Small intestine (tissue), 7 donors: ENCODE measurements at regions not wholly inside any gene's neighbourhood (a gene's known extent, or its start where the extent isn't known, plus 50 kb on each side); places are given as distances from the start of the nearest gene placed in this dataset.

ENCODE experiments used
- DNase-seq, 2 donors: peaks; one replicate each; pipeline versions ENCODE4 v3.0.0 to v3.0.0-alpha.2; 2013
- FAIRE-seq: peaks from 2 replicates; lab custom pipeline; 2012; peaks lifted over from hg19 to GRCh38; lab: Jason Lieb, UNC
- H3K27ac ChIP-seq, 3 donors: one replicate each; pipeline ENCODE4 v1.5.1; 2013; ENCODE audit warnings: low read length in 2 of 3, mild to moderate bottlenecking in 2 of 3, control low read depth in 1 of 3, inconsistent platforms in 1 of 3, low read depth in 1 of 3, moderate library complexity in 1 of 3
- H3K27me3 ChIP-seq, 3 donors: one replicate each; pipeline ENCODE4 v1.6.1; 2013; ENCODE audit warnings: low read length in 3 of 3, inconsistent platforms in 1 of 3; ENCODE audit not compliant: control insufficient read depth in 3 of 3, insufficient read depth in 3 of 3
- H3K36me3 ChIP-seq, 3 donors: one replicate each; pipeline ENCODE4 v1.6.1; 2013; ENCODE audit warnings: low read length in 3 of 3, inconsistent platforms in 1 of 3, low read depth in 1 of 3, mild to moderate bottlenecking in 1 of 3, moderate library complexity in 1 of 3; ENCODE audit not compliant: control insufficient read depth in 3 of 3, insufficient read depth in 2 of 3
- H3K4me1 ChIP-seq, 3 donors: one replicate each; pipeline ENCODE4 v1.6.1; 2013; ENCODE audit warnings: low read length in 2 of 3, inconsistent platforms in 1 of 3, low read depth in 1 of 3, mild to moderate bottlenecking in 1 of 3, moderate library complexity in 1 of 3; ENCODE audit not compliant: control insufficient read depth in 3 of 3, insufficient read depth in 2 of 3
- H3K4me3 ChIP-seq, 3 donors: one replicate each; pipeline ENCODE4 v1.5.1; 2013; ENCODE audit warnings: low read length in 3 of 3, control low read depth in 1 of 3, inconsistent platforms in 1 of 3, low read depth in 1 of 3, mild to moderate bottlenecking in 1 of 3, moderate library complexity in 1 of 3
- H3K9me3 ChIP-seq, 2 donors: one replicate each; pipeline ENCODE4 v1.6.1; 2013; ENCODE audit warnings: low read depth in 1 of 2, low read length in 1 of 2; ENCODE audit not compliant: control insufficient read depth in 2 of 2, insufficient read depth in 1 of 2
- WGBS, 3 donors: extraction: QIAGEN DNeasy Blood & Tissue Kit; methylation state at CpG; one replicate each; pipeline ENCODE4 v1.1.7; 2013; 5-methylcytosine and 5-hydroxymethylcytosine counted together
- donor health status: healthy with polysubstance abuse.
- donor health status: control.
- donor health status: control.
- donor health status: Bipolar disorder and iron deficiency.
- donor health status: healthy.

- FAIRE-seq (no peak), DNase-seq (no peak)
- Histone ChIP-seq H3K4me1 (no peaks in the 10 kb centered on the region), H3K4me3 (no peak overlapping the region), H3K36me3 (no peaks in the 10 kb centered on the region), H3K27ac (no peak overlapping the region), H3K27me3 (peaks cover 0 to 2% (median 0%) of the 10 kb centered on the region in 3 donors), H3K9me3 (no peaks in the 10 kb centered on the region)
- WGBS, 3 donors, result 82 to 89% (median 88%) methylated on average over 2 of the region's 2 CpGs
Measured at GRCh38 chr4:54933579-54933978, 191.8 kb downstream of the KDR start.

GRCh38 chr4:54930226-54930625 is 195.2 kb downstream of the KDR start:
- Histone ChIP-seq H3K27ac (no peak overlapping the region), H3K36me3 (no peaks in the 10 kb centered on the region), H3K9me3 (no peaks in the 10 kb centered on the region), H3K4me1 (no peaks in the 10 kb centered on the region), H3K27me3 (peaks cover 0 to 2% (median 0%) of the 10 kb centered on the region in 3 donors), H3K4me3 (no peak overlapping the region)
- DNase-seq (no peak), FAIRE-seq (no peak)
- 24 to 35% (median 27%) methylated on average over 6 of the region's 6 CpGs for WGBS, 3 donors

GRCh38 chr4:54929459-54929858 is 195.9 kb downstream of the KDR start:
- H3K9me3 ChIP-seq, result no peaks in the 10 kb centered on the region
- H3K4me3 ChIP-seq, result no peak overlapping the region
- WGBS, 3 donors, result 64 to 76% (median 68%) methylated on average over 4 of the region's 4 CpGs
- no peak for DNase-seq
- H3K4me1 ChIP-seq, result no peaks in the 10 kb centered on the region
- no peak for FAIRE-seq
- no peak overlapping the region for H3K27ac ChIP-seq
- H3K36me3 ChIP-seq, result no peaks in the 10 kb centered on the region
- H3K27me3 ChIP-seq, result peaks cover 0 to 2% (median 0%) of the 10 kb centered on the region in 3 donors

GRCh38 chr4:54924891-54925290 is 200.5 kb downstream of the KDR start:
- FAIRE-seq, result no peak
- H3K27ac ChIP-seq, result no peak overlapping the region
- no peak for DNase-seq

GRCh38 chr4:54915276-54915675 is 210.1 kb downstream of the KDR start:
- no peaks in the 10 kb centered on the region for H3K36me3 ChIP-seq
- H3K4me3 ChIP-seq, result no peak overlapping the region
- no peaks in the 10 kb centered on the region for H3K9me3 ChIP-seq
- H3K27ac ChIP-seq, result no peak overlapping the region
- no peaks in the 10 kb centered on the region for H3K4me1 ChIP-seq
- FAIRE-seq, result no peak
- no peak for DNase-seq
- H3K27me3 ChIP-seq, result no peaks in the 10 kb centered on the region
- 72 to 89% (median 80%) methylated on average over 2 of the region's 2 CpGs for WGBS, 3 donors

More at GRCh38 chr4:54924891-54925290, 200.5 kb downstream of the KDR start:
- Histone ChIP-seq H3K36me3 (no peaks in the 10 kb centered on the region), H3K9me3 (no peaks in the 10 kb centered on the region), H3K4me3 (no peak overlapping the region), H3K27me3 (peaks cover 0 to 2% (median 0%) of the 10 kb centered on the region in 3 donors), H3K4me1 (no peaks in the 10 kb centered on the region)

GRCh38 chr4:54914781-54915180 is 210.6 kb downstream of the KDR start:
- Histone ChIP-seq H3K4me3 (no peak overlapping the region), H3K4me1 (no peaks in the 10 kb centered on the region), H3K27me3 (no peaks in the 10 kb centered on the region), H3K27ac (no peak overlapping the region), H3K36me3 (no peaks in the 10 kb centered on the region), H3K9me3 (no peaks in the 10 kb centered on the region)
- 68 to 81% (median 78%) methylated on average over 2 of the region's 2 CpGs for WGBS, 3 donors
- DNase-seq (no peak), FAIRE-seq (no peak)

- Histone ChIP-seq H3K4me3 (no peak overlapping the region), H3K9me3 (no peaks in the 10 kb centered on the region), H3K4me1 (no peaks in the 10 kb centered on the region), H3K27ac (no peak overlapping the region), H3K27me3 (no peaks in the 10 kb centered on the region), H3K36me3 (no peaks in the 10 kb centered on the region)
- FAIRE-seq (no peak), DNase-seq (peak; percentile 7 to 53)
- WGBS, 3 donors, result 44 to 50% (median 48%) methylated on average over 8 of the region's 8 CpGs
Measured at GRCh38 chr4:54913751-54914526, 211.5 kb downstream of the KDR start.

- 92 to 95% (median 94%) methylated on average over 3 of the region's 3 CpGs for WGBS, 3 donors
- FAIRE-seq (no peak), DNase-seq (no peak)
- no peak overlapping the region for H3K27ac ChIP-seq
- H3K4me3 ChIP-seq, result no peak overlapping the region
- H3K27me3 ChIP-seq, result no peaks in the 10 kb centered on the region
- H3K9me3 ChIP-seq, result no peaks in the 10 kb centered on the region
- no peaks in the 10 kb centered on the region for H3K4me1 ChIP-seq
- H3K36me3 ChIP-seq, result no peaks in the 10 kb centered on the region
Measured at GRCh38 chr4:54912155-54912554, 213.2 kb downstream of the KDR start.

- no peak overlapping the region for H3K4me3 ChIP-seq
- FAIRE-seq (no peak), DNase-seq (peak in 1 of 2 donors; percentile 5)
- 55 to 84% (median 75%) methylated on average over 2 of the region's 2 CpGs for WGBS, 3 donors
- no peak overlapping the region for H3K27ac ChIP-seq
- H3K27me3 ChIP-seq, result no peaks in the 10 kb centered on the region
- no peaks in the 10 kb centered on the region for H3K36me3 ChIP-seq
- no peaks in the 10 kb centered on the region for H3K4me1 ChIP-seq
- no peaks in the 10 kb centered on the region for H3K9me3 ChIP-seq
Measured at GRCh38 chr4:54909961-54910360, 215.4 kb downstream of the KDR start.
